Activated CD8-positive, alpha-beta memory T cell treated with anti-CD3 and anti-CD28 coated beads, Interleukin-2, amount 50 U/mL, for 4 hours (primary cell): ENCODE measurements at regions not wholly inside any gene's neighbourhood (a gene's known extent, or its start where the extent isn't known, plus 50 kb on each side); places are given as distances from the start of the nearest gene placed in this dataset.

ENCODE experiments used
- DNase-seq: peaks from one replicate; pipeline ENCODE4 v3.0.0-alpha.2; 2020

GRCh38 chr2:43171789-43172188 is 54.6 kb downstream of the ZFP36L2 start:
- no peak for DNase-seq

- no peak for DNase-seq
Measured at GRCh38 chr2:43170405-43171105, 55.9 kb downstream of the ZFP36L2 start.

- peak; percentile 69 for DNase-seq
Measured at GRCh38 chr2:43169987-43170386, 56.4 kb downstream of the ZFP36L2 start.

- peak; percentile 42 for DNase-seq
Measured at GRCh38 chr2:43169099-43169945, 57.1 kb downstream of the ZFP36L2 start.

- DNase-seq = no peak
Measured at GRCh38 chr2:43168016-43168369, 58.4 kb downstream of the ZFP36L2 start.

- no peak for DNase-seq
Measured at GRCh38 chr2:43165378-43166069, 60.9 kb downstream of the ZFP36L2 start.

GRCh38 chr2:43164686-43165085 is 61.7 kb downstream of the ZFP36L2 start:
- DNase-seq = no peak

- no peak for DNase-seq
Measured at GRCh38 chr2:43163584-43164270, 62.7 kb downstream of the ZFP36L2 start.

- no peak for DNase-seq
Measured at GRCh38 chr2:43162511-43162776, 64.0 kb downstream of the ZFP36L2 start.

- no peak for DNase-seq
Measured at GRCh38 chr2:43161650-43162510, 64.5 kb downstream of the ZFP36L2 start.

GRCh38 chr2:43160778-43161177 is 65.6 kb downstream of the ZFP36L2 start:
- no peak for DNase-seq

- no peak for DNase-seq
Measured at GRCh38 chr2:43159797-43160196, 66.6 kb downstream of the ZFP36L2 start.

- DNase-seq = peak; percentile 63
Measured at GRCh38 chr2:43158259-43158880, 68.0 kb downstream of the ZFP36L2 start.

- no peak for DNase-seq
Measured at GRCh38 chr2:43157506-43158246, 68.7 kb downstream of the ZFP36L2 start.

GRCh38 chr2:43155851-43156411 is 70.5 kb downstream of the ZFP36L2 start:
- DNase-seq = no peak

- DNase-seq = no peak
Measured at GRCh38 chr2:43154685-43155084, 71.7 kb downstream of the ZFP36L2 start.

- DNase-seq = no peak
Measured at GRCh38 chr2:43152741-43153647, 73.4 kb downstream of the ZFP36L2 start.

GRCh38 chr2:43152186-43152585 is 74.2 kb downstream of the ZFP36L2 start:
- no peak for DNase-seq

GRCh38 chr2:43149482-43150107 is 76.8 kb downstream of the ZFP36L2 start:
- peak; percentile 57 for DNase-seq
